Liver (tissue), 8 donors: ENCODE measurements at regions not wholly inside any gene's neighbourhood (a gene's known extent, or its start where the extent isn't known, plus 50 kb on each side); places are given as distances from the start of the nearest gene placed in this dataset.
"Not testable (repeated sequence)": the region's sequence is repeated elsewhere in the genome, so short reads cannot be mapped to it uniquely, and the experiment has no call there.

Experiments used
- DNase-seq: peaks from one replicate; pipeline ENCODE4 v3.0.0-alpha.2; 2017; ENCODE audit warnings: low spot score
- H3K27ac ChIP-seq, 2 donors: one replicate each; pipeline ENCODE4 v1.7.0; 2013; ENCODE audit warnings: inconsistent platforms in 2 of 2, low read length in 2 of 2, control low read depth in 1 of 2, low read depth in 1 of 2, mild to moderate bottlenecking in 1 of 2
- H3K27me3 ChIP-seq, 4 donors: one replicate each; pipeline versions ENCODE4 v1.6.1 to v1.7.0; 2013; ENCODE audit warnings: low read length in 3 of 4, inconsistent platforms in 1 of 4, mild to moderate bottlenecking in 1 of 4, moderate library complexity in 1 of 4; ENCODE audit not compliant: control insufficient read depth in 4 of 4, insufficient read depth in 4 of 4
- H3K36me3 ChIP-seq, 4 donors: one replicate each; pipeline versions ENCODE4 v1.6.1 to v1.7.0; 2013; ENCODE audit warnings: low read length in 3 of 4, mild to moderate bottlenecking in 3 of 4, low read depth in 1 of 4, moderate library complexity in 1 of 4; ENCODE audit not compliant: control insufficient read depth in 4 of 4, insufficient read depth in 3 of 4
- H3K4me1 ChIP-seq, 4 donors: one replicate each; pipeline versions ENCODE4 v1.6.1 to v1.7.0; 2013; ENCODE audit warnings: low read length in 3 of 4, mild to moderate bottlenecking in 3 of 4, moderate library complexity in 1 of 4; ENCODE audit not compliant: control insufficient read depth in 4 of 4, insufficient read depth in 4 of 4
- H3K4me3 ChIP-seq, 3 donors: one replicate each; pipeline versions ENCODE4 v1.6.1 to v1.7.0; 2013; ENCODE audit warnings: low read length in 3 of 3, control low read depth in 1 of 3, low read depth in 1 of 3, mild to moderate bottlenecking in 1 of 3
- H3K9ac ChIP-seq, 2 donors: one replicate each; pipeline ENCODE4 v1.7.0; 2013; ENCODE audit warnings: low read length in 2 of 2, mild to moderate bottlenecking in 2 of 2, moderate library complexity in 2 of 2, control low read depth in 1 of 2, low read depth in 1 of 2
- H3K9me3 ChIP-seq, 4 donors: one replicate each; pipeline versions ENCODE4 v1.6.1 to v1.7.0; 2013; ENCODE audit warnings: low read length in 3 of 4; ENCODE audit not compliant: control insufficient read depth in 4 of 4
- CTCF ChIP-seq: fragments of 150-350 bp; IDR thresholded peaks from 2 replicates; pipeline ENCODE4 v1.5.1; 2017; ENCODE audit warnings: improper control_type of control experiment, low read depth, low read length; ENCODE audit not compliant: missing input control
- EGR1 ChIP-seq, 2 donors: IDR thresholded peaks; 2 replicates each; pipeline ENCODE4 v1.6.1; 2016 to 2018; ENCODE audit warnings: antibody characterized with exemption in 2 of 2, low read depth in 2 of 2
- FOXA1 ChIP-seq: IDR thresholded peaks from 2 replicates; pipeline ENCODE4 v1.6.1; 2016; ENCODE audit warnings: antibody characterized with exemption
- FOXA2 ChIP-seq: IDR thresholded peaks from 2 replicates; pipeline ENCODE4 v1.6.1; 2016; ENCODE audit warnings: antibody characterized with exemption
- GABPA ChIP-seq, 2 donors: IDR thresholded peaks in 1 of 2; conservative IDR thresholded peaks in 1 of 2; 2 replicates each; pipeline ENCODE4 v1.6.1; 2016; ENCODE audit warnings: antibody characterized with exemption in 2 of 2, mild to moderate bottlenecking in 1 of 2, moderate library complexity in 1 of 2
- HNF4A ChIP-seq, 2 donors: conservative IDR thresholded peaks; 2 replicates each; pipeline ENCODE4 v1.6.1; 2016; ENCODE audit warnings: antibody characterized with exemption in 2 of 2, mild to moderate bottlenecking in 2 of 2
- HNF4G ChIP-seq: IDR thresholded peaks from 2 replicates; pipeline ENCODE4 v1.6.1; 2016; ENCODE audit warnings: antibody characterized with exemption
- JUND ChIP-seq, 2 donors: IDR thresholded peaks; 2 replicates each; pipeline ENCODE4 v1.6.1; 2016; ENCODE audit warnings: antibody characterized with exemption in 2 of 2
- NR2F2 ChIP-seq: IDR thresholded peaks from 2 replicates; pipeline ENCODE4 v1.6.1; 2016; ENCODE audit warnings: antibody characterized with exemption
- RAD21 ChIP-seq, 2 donors: IDR thresholded peaks; 2 replicates each; pipeline ENCODE4 v1.6.1; 2016; ENCODE audit warnings: antibody characterized with exemption in 2 of 2, mild to moderate bottlenecking in 2 of 2
- REST ChIP-seq: IDR thresholded peaks from 2 replicates; pipeline ENCODE4 v1.6.1; 2016; ENCODE audit warnings: antibody characterized with exemption, mild to moderate bottlenecking
- RXRA ChIP-seq, 2 donors: IDR thresholded peaks; 2 replicates each; pipeline ENCODE4 v1.6.1; 2017 to 2018; ENCODE audit warnings: antibody characterized with exemption in 2 of 2, mild to moderate bottlenecking in 1 of 2
- SP1 ChIP-seq: IDR thresholded peaks from 2 replicates; pipeline ENCODE4 v1.6.1; 2018; ENCODE audit warnings: antibody characterized with exemption, mild to moderate bottlenecking
- TAF1 ChIP-seq: conservative IDR thresholded peaks from 2 replicates; pipeline ENCODE4 v1.6.1; 2016; ENCODE audit warnings: antibody characterized with exemption, mild to moderate bottlenecking
- YY1 ChIP-seq: IDR thresholded peaks from 2 replicates; pipeline ENCODE4 v1.6.1; 2016; ENCODE audit warnings: antibody characterized with exemption, mild to moderate bottlenecking
- ZBTB33 ChIP-seq: IDR thresholded peaks from 2 replicates; pipeline ENCODE4 v1.6.1; 2016; ENCODE audit warnings: antibody characterized with exemption
- WGBS: extraction: QIAGEN DNeasy Blood & Tissue Kit; methylation state at CpG from one replicate; pipeline ENCODE4 v1.1.7; 2013; 5-methylcytosine and 5-hydroxymethylcytosine counted together
- TF ChIP-seq, protein P1 (sequence below): IDR thresholded peaks from 2 replicates; pipeline ENCODE4 v1.6.1; 2016; ENCODE audit warnings: antibody characterized with exemption
- TF ChIP-seq, protein P2 (sequence below): IDR thresholded peaks from 2 replicates; pipeline ENCODE4 v1.6.1; 2016; ENCODE audit warnings: antibody characterized with exemption
- donor health status: healthy.
- donor health status: healthy.
- donor health status: healthy.
- donor health status: healthy.
- donor health status: healthy.

GRCh38 chr6:139728876-139729427, 354.5 kb upstream of the CITED2 start:
- H3K27me3 ChIP-seq = no peaks in the 10 kb centered on the region
- TF ChIP-seq, protein P1, sequence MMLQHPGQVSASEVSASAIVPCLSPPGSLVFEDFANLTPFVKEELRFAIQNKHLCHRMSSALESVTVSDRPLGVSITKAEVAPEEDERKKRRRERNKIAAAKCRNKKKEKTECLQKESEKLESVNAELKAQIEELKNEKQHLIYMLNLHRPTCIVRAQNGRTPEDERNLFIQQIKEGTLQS = no peak
- TF ChIP-seq EGR1 (IDR thresholded peaks at IDR 0.05; ENCODE audit: low read depth in 2 of 2) (no peak), RAD21 (IDR thresholded peaks at IDR 0.05) (peak; percentile 28 to 44), TAF1 (no peak), HNF4A (conservative IDR thresholded peaks at IDR 0.05) (peak; percentile 72 to 76), GABPA (IDR thresholded peaks at IDR 0.05 in 1 of 2, conservative IDR thresholded peaks at IDR 0.05 in 1 of 2) (no peak), YY1 (peak; percentile 70), JUND (IDR thresholded peaks at IDR 0.05) (no peak), FOXA1 (no peak), RXRA (IDR thresholded peaks at IDR 0.05) (peak; percentile 13 to 38), HNF4G (peak; percentile 23), CTCF (no peak), ZBTB33 (no peak), NR2F2 (no peak), FOXA2 (no peak), SP1 (peak; percentile 45), REST (no peak)
- TF ChIP-seq, protein P2, sequence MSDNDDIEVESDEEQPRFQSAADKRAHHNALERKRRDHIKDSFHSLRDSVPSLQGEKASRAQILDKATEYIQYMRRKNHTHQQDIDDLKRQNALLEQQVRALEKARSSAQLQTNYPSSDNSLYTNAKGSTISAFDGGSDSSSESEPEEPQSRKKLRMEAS = no peak
- H3K4me3 ChIP-seq = no peak overlapping the region
- H3K36me3 ChIP-seq = no peaks in the 10 kb centered on the region
- no peak for DNase-seq
- no peaks in the 10 kb centered on the region for H3K9me3 ChIP-seq
- H3K9ac ChIP-seq = no peak overlapping the region
- WGBS = 40% methylated on average over 5 of the region's 5 CpGs
- peaks cover 0 to 6% (median 2%) of the 10 kb centered on the region in 4 donors for H3K4me1 ChIP-seq
- peak overlapping the region in 1 of 2 donors; percentile 9 for H3K27ac ChIP-seq

DNA sequence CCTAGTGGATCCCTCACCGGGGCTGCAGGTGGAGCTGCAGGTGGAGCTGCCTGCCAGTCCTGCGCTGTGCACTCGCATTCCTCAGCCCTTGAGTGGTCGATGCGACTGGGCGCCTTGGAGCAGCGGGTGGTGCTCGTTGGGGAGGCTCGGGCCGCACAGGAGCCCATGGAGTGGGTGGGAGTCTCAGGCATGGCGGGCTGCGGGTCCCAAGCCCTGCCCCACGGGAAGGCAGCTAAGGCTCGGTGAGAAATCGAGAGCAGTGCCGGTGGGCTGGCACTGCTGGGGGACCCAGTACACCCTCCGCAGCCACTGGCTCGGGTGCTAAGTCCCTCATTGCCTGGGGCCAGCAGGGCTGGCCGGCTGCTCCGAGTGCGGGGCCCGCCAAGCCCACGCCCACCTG, 351.8 kb upstream of the CITED2 start:
- H3K27ac ChIP-seq, H3K9ac ChIP-seq, DNase-seq: not testable (repeated sequence)

More for the DNA sequence above, 351.8 kb upstream of the CITED2 start:
- not testable (repeated sequence) for H3K36me3 ChIP-seq, H3K4me3 ChIP-seq, H3K9me3 ChIP-seq, H3K4me1 ChIP-seq, H3K27me3 ChIP-seq
- WGBS = 98% methylated on average over 23 of the region's 23 CpGs
